GM04504 (cell line): ENCODE measurements at regions not wholly inside any gene's neighbourhood (a gene's known extent, or its start where the extent isn't known, plus 50 kb on each side); places are given as distances from the start of the nearest gene placed in this dataset.
A peak's percentile ranks its signal among the peaks of the same experiment; 100 is the strongest.
"Not testable (repeated sequence)": the region's sequence is repeated elsewhere in the genome, so short reads cannot be mapped to it uniquely, and the experiment has no call there.

ENCODE experiments used
- DNase-seq: peaks from one replicate; pipeline ENCODE4 v3.0.0-alpha.2; 2012; ENCODE audit warnings: low read depth

DNA sequence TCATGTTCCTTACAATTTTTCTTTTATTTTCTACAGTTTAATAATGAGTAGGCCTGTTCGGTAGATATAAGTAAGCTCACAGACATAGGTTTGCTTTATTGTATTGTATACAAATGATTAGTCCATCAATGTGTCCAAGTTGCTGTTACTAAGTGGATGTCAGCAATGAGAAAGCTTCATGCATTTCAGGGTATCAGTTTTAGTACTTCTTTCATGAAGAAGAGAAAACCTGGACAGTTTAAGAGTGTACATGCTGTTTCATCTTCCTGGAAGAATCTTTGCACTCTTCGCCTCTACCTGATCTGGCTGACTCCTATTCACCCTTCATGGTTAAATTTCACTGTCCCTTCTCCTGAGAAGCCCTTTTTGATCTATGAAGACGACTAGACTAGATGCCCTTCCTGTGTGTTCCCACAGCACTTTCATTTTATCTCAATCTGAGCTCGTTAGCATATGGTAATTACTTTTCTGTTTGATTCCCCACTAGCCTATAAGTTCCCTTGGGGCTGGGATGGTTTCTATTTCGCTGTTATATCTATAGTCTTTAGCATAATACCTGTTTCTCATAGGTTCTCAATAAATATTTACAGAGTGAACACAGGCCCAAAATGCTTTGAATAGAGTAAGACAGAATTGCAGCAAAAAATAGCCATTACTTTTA, 70.7 kb downstream of the CETN3 start:
- no peak for DNase-seq

DNA sequence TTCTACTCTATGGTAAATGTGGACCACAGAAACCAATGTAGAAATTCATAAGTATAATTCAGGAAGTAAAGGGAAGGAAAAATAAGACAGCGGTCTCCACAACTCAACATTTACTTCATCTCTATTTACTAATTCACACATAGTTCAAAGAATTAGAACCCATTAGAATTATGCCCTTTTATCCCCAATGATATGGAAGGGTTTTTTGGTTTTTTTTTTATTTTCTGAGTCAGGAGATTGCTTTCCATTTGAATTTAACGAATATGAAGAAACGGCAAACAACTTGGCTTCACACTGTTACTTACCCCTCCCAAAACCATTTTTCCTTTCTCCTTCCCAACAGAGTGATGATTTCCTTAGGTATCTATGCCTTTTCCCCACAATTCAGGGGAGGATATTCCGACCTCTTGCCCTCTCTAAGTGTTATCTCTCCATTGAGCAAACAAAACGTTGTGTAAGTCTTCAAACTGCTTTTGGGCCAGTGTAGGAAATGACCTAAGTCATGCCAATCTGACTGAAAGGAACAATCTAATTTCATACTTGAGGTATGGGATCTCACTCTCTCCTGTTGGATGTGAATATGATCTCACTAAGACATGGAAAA, 72.0 kb downstream of the CETN3 start:
- DNase-seq: no peak

- DNase-seq: no peak
Observed at GRCh38 chr5:90336752-90337151, 72.8 kb downstream of the CETN3 start.

DNA sequence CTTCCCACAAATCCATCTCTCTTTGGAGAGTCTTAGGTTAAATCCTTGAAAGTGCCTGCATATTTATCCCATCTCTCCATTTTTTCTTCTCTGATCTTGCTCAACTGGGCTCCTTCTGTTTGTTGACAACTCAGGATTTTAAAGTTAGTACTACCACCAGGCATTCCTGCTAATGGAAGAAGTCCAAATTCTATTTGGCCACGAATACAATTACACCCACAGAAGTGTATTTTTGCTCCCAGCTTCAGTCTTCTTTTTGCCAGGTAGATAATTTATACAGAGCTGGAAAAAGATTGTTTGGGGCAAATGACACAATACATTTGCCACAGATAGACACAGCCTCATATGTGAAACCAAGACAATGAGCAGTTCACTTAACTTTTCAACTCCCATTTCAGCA, 74.8 kb downstream of the CETN3 start:
- no peak for DNase-seq

DNA sequence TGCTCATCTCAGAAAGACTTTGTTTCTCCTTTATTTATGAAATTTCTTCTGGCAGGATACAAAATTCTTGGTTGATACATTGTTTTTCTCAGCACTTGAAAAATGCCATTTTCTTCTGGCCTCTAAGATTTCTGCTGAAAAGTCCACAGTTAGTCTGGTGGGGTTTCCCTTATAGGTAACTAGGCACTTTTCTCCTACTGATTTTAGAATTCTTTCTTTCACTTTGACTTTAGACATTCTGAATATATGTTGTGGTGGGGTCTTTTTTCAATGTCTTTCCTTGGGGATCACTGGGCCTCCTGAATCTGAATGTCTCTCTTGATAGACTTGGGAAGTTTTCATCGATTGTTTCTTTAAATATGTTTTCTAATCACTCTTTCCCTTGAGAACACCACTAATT, 79.6 kb downstream of the CETN3 start:
- no peak for DNase-seq

GRCh38 chr5:90326995-90327394, 82.6 kb downstream of the CETN3 start:
- DNase-seq: no peak

DNA sequence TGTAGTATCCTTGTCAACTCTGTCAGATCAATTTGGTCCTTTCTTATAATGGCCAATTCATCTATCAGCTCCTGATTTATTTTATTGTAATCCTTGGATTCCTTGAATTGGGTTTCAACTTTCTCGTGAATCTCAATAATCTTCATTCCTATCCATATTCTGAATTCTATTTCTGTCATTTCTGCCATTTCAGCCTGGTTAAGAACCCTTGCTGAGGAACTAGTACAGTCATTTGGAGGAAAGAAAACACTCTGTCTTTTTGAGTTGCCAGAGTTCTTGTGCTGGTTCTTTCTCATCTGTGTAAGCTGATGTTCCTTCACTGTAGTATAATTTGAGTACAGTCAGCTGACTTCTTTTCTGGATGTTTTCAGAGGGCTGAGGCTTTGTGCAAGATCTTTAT, 84.5 kb downstream of the CETN3 start:
- DNase-seq: no peak

DNA sequence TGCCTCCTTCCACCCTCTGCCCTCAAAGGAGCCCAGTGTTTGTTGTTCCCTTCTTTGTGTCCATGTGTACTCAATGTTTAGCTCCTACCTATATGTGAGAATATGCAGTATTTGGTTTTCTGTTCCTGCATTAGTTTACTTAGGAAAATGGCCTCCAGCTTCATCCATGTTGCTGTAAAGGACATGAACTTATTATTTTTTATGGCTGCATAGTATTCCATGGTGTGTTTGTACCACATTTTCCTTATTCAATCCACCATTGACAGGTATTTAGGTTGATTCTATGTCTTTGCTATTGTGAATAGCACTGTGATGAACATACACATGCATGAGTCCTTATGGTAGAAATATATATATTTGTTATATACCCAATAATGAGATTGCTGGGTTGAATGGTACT, 89.2 kb downstream of the CETN3 start:
- DNase-seq: not testable (repeated sequence)

GRCh38 chr5:90312027-90312426, 97.5 kb downstream of the CETN3 start:
- DNase-seq: no peak

GRCh38 chr5:90311401-90311800, 98.2 kb downstream of the CETN3 start:
- DNase-seq: no peak

DNA sequence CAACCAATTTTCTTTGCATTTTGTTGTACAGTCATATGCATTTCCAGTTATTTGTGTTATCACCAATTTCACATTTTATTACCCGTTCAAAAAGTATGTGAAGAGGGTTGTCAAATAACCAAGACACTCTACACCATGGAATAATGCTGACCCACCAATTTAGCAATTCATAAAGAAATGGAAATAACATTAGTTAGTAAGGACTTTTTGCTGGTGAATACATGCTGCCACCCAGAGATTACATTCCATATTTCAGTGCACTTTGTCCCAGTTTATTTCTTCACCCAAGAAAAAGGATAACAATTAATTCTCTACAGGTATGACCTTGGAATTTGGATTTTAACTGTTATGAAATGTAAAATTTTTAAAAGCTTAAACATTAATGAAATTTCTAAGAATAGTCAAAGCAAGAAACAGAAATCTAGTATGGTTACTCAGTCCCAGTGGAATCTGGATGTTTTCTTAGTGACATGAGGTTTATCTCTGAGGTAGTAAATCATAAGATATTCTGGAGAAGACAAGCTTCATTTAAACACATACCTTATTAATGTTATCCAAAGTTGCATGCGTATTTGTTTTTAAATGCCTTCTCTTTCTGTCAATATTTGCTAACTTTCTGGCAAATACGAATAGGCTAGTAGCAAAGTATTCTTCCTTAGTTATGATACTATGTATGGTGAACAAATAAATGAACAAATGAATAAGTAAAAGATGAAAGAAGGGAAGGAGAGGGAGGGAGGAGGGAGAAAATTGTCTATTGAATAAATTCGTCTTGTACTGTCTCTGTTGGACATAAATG, 100.6 kb downstream of the CETN3 start:
- no peak for DNase-seq

DNA sequence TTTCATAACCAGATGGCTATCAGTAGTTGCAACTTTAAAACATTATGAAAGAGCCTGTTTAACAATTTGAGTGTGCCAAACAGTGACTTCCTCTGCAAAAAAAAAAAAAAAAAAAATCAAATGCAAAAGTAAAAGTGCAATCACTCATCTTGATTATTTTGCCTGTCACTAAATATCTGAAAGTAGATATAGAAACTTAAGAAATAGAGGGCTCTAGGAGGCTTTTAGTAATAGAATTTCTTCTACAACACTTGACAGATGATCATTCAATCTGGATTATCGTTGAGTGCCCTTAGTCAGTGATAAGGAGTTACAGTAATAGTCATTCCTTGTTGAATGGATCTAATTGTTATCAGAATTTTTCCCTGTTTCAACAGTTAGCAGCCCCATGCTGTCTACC, 101.8 kb downstream of the CETN3 start:
- no peak for DNase-seq

GRCh38 chr5:90307322-90307721, 102.2 kb downstream of the CETN3 start:
- no peak for DNase-seq

GRCh38 chr5:90306613-90307012, 102.9 kb downstream of the CETN3 start:
- DNase-seq: no peak

- DNase-seq: no peak
Observed at GRCh38 chr5:90305041-90305720, 104.4 kb downstream of the CETN3 start.

DNA sequence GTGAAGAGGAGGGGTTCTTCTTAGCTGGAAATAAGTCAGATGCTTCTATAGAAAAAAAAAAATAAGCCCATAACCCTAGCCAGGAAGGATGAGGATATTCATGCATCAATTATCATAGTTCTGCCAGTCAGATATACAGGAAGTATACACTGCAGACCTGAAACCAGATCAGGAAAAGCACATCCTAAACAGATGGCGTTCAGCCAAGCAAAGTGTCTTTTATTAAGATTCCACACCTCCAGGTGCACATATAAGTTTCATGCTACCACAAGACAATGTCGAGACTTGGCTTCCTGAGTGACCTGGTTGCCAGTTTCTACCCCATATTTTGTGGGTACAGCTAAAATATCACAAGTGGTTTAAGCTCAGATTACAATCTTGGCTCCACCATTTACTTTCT, 108.3 kb downstream of the CETN3 start:
- no peak for DNase-seq

DNA sequence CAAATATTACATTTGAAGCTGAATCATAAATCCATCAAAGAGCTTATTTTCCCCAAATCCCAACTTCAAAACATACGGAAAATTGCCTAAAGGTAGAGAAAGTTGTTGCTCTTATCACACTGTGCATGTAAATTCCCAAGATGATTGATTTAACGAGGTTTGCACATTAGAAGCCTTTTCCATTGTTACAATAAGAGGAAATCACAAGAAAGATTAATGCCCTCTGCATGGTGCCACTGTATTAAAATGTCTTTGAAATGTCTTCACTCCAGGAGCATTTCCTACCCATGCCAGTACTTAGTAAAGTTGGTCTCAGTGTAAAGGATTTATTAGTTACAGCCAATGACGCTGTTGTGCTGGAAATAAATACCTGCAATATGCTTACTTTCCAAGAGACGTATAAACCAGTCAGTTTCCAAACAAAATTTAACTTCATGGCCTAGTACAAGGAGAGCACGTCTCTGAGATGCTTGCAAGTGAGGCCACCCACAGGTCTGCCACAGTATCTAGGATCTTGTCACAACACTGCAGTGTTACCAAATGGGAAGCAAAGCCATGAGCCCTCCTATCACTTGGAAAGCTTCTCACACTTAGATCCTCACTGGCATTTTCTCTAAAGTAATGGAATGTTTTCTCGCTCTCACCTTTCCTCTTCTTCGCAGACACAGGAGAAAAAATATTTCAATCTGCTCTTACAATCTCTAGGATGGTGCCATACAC, 112.4 kb downstream of the CETN3 start:
- DNase-seq: no peak

DNA sequence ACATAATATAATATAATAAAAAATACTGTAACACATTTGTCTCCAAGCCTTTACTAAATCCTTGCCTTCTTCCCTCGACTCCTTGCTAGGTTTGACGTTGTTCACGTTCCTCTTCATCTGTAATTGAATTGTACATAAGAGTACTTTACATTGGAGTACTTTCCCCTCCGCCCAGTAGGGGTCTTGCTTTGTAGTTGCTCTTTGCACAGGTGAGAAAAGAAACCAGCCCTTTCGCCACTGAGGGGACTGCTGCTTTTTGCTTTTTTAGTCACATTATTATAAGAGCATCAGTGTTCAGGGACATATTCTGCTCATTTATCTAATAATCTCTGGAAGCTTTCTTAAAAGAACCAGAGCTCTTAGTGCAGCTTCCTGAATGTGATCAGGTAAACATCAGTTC, 115.0 kb downstream of the CETN3 start:
- DNase-seq: no peak

- DNase-seq: peak; percentile 1
Observed at GRCh38 chr5:90293931-90294330, 115.6 kb downstream of the CETN3 start.

DNA sequence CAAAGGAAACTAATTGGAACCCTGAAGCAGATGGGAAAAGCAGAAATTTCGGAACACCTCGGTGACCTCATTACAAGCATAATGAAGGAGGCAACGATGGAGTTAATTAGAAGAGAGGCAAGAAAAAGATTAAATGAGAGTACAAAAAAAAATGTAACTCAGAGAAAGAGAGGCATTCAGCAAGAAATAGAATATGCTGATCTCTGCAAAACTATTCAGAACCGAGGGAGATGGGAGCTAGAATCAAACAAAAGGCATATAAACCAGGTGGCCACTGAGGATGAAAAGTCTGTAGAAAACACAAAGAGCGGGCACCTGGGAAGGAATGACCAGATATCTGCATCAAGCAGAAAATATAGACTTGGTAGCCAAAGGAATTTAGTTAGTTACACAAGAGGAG, 118.9 kb downstream of the CETN3 start:
- DNase-seq: no peak

DNA sequence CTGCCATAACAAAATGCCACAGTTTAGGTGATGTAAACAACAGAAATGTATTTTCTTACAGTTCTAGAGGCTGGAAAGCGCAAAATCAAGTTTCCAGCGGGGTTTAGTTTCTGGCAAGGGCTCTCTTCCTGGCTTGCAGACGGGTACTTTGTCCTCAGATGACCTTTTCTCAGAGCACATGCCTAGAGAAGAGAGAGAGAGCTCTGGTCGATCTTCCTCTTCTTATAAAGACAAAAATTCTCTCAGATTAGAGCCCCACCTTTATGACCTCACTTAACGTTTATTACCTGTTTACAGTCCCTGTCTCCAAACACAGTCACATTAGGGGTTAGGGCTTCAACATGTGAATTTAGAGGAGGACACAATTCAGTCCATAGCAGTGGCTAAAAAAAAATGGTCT, 119.7 kb downstream of the CETN3 start:
- DNase-seq: no peak

GRCh38 chr5:90287036-90287435, 122.5 kb downstream of the CETN3 start:
- no peak for DNase-seq
